ENCODE measurements at regions not wholly inside any gene's neighbourhood (a gene's known extent, or its start where the extent isn't known, plus 50 kb on each side); places are given as distances from the start of the nearest gene placed in this dataset.

DNA sequence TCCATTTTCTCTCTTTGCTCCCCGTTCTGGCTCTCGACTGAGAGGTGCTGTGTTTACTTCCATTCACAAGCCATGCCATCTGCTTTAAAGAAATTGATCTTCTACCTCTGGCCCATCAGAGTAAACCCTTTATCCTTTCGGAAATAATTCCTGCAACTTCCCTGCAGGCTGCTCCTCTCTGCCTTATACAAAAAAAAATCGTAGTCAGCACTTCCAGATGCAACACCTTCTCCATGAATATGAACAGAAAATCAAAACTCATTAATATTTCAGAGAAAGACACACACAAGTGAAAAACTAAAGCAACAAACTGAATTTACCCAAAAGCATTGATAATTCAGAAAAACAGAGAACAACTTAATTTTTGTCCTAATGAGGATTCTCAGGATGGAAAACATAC lies 127.6 kb upstream of the FSCB start:
- Histone ChIP-seq H3K27me3 (ENCODE audit: insufficient read depth, poor library complexity, severe bottlenecking) (no peaks in the 10 kb centered on the region), H3K4me3 (replicated peaks; ENCODE audit: insufficient read depth, low read length) (no peak overlapping the region), H3K27ac (replicated peaks) (no peak overlapping the region)
- TF ChIP-seq, protein P1, sequence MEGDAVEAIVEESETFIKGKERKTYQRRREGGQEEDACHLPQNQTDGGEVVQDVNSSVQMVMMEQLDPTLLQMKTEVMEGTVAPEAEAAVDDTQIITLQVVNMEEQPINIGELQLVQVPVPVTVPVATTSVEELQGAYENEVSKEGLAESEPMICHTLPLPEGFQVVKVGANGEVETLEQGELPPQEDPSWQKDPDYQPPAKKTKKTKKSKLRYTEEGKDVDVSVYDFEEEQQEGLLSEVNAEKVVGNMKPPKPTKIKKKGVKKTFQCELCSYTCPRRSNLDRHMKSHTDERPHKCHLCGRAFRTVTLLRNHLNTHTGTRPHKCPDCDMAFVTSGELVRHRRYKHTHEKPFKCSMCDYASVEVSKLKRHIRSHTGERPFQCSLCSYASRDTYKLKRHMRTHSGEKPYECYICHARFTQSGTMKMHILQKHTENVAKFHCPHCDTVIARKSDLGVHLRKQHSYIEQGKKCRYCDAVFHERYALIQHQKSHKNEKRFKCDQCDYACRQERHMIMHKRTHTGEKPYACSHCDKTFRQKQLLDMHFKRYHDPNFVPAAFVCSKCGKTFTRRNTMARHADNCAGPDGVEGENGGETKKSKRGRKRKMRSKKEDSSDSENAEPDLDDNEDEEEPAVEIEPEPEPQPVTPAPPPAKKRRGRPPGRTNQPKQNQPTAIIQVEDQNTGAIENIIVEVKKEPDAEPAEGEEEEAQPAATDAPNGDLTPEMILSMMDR (IDR thresholded peaks at IDR 0.05; ENCODE audit: insufficient read depth, low read length), result no peak
- TF ChIP-seq GABPA (IDR thresholded peaks at IDR 0.05; ENCODE audit: low read depth) (no peak), POLR2AphosphoS5 (IDR thresholded peaks at IDR 0.05; ENCODE audit: low read depth) (no peak), SPI1 (IDR thresholded peaks at IDR 0.05; ENCODE audit: borderline replicate concordance, low read depth) (no peak)
- TF ChIP-seq, protein P2, sequence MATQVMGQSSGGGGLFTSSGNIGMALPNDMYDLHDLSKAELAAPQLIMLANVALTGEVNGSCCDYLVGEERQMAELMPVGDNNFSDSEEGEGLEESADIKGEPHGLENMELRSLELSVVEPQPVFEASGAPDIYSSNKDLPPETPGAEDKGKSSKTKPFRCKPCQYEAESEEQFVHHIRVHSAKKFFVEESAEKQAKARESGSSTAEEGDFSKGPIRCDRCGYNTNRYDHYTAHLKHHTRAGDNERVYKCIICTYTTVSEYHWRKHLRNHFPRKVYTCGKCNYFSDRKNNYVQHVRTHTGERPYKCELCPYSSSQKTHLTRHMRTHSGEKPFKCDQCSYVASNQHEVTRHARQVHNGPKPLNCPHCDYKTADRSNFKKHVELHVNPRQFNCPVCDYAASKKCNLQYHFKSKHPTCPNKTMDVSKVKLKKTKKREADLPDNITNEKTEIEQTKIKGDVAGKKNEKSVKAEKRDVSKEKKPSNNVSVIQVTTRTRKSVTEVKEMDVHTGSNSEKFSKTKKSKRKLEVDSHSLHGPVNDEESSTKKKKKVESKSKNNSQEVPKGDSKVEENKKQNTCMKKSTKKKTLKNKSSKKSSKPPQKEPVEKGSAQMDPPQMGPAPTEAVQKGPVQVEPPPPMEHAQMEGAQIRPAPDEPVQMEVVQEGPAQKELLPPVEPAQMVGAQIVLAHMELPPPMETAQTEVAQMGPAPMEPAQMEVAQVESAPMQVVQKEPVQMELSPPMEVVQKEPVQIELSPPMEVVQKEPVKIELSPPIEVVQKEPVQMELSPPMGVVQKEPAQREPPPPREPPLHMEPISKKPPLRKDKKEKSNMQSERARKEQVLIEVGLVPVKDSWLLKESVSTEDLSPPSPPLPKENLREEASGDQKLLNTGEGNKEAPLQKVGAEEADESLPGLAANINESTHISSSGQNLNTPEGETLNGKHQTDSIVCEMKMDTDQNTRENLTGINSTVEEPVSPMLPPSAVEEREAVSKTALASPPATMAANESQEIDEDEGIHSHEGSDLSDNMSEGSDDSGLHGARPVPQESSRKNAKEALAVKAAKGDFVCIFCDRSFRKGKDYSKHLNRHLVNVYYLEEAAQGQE (IDR thresholded peaks at IDR 0.05; ENCODE audit: insufficient replicate concordance, low read depth), result no peak
- no peak for DNase-seq (ENCODE audit: low read depth in 1 of 2, low spot score in 1 of 2)

DNA sequence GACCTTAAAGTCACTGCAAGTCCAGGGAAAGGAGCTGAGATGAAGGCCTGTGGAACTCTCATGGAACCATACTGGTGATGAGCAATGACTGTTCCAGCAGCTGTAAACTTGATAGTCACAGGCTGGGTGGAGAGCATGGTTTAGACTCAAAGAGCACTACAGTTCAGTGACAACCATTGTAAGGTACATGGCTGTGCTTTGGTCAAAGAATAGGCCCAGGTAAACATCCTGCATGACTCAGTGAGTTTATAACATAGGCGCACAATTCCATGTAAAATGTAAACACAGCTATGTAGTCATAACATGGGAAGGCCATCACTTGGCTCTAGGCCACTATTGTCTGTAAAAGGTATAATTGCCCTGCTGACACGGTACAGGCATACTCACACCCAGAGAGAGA lies 119.3 kb upstream of the FSCB start:
- no peaks in the 10 kb centered on the region for H3K27me3 ChIP-seq (ENCODE audit: insufficient read depth, poor library complexity, severe bottlenecking)
- no peak overlapping the region for H3K27ac ChIP-seq (replicated peaks)
- no peak for DNase-seq (ENCODE audit: low read depth in 1 of 2, low spot score in 1 of 2)
- TF ChIP-seq, protein P2 (IDR thresholded peaks at IDR 0.05; ENCODE audit: insufficient replicate concordance, low read depth), result no peak
- H3K4me3 ChIP-seq (replicated peaks; ENCODE audit: insufficient read depth, low read length), result no peak overlapping the region

DNA sequence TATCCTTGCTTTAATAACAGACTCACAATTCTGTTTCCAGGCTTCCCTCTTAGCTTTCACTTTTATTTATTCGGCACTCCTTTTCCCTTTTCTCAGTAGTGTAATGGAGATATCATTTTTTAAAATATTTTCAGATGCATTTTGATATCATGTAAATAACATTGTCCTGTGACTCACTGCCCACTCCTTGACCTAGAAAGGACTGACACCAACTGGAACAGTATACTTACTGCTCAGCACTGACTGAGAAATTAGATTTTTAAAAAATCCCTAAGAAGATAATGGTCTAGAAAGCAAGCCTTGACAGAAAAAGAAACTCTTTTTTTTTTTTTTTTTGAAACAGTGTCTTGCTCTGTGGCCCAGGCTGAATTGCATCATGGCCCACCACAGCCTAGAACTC lies 118.0 kb upstream of the FSCB start:
- Histone ChIP-seq H3K27ac (replicated peaks) (no peak overlapping the region), H3K4me3 (replicated peaks; ENCODE audit: insufficient read depth, low read length) (no peak overlapping the region), H3K27me3 (ENCODE audit: insufficient read depth, poor library complexity, severe bottlenecking) (no peaks in the 10 kb centered on the region)
- no peak for DNase-seq (ENCODE audit: low read depth in 1 of 2, low spot score in 1 of 2)
- TF ChIP-seq SPI1 (IDR thresholded peaks at IDR 0.05; ENCODE audit: borderline replicate concordance, low read depth) (no peak), GABPA (IDR thresholded peaks at IDR 0.05; ENCODE audit: low read depth) (no peak), POLR2AphosphoS5 (IDR thresholded peaks at IDR 0.05; ENCODE audit: low read depth) (no peak)
- TF ChIP-seq, protein P1 (IDR thresholded peaks at IDR 0.05; ENCODE audit: insufficient read depth, low read length), result no peak
- TF ChIP-seq, protein P2 (IDR thresholded peaks at IDR 0.05; ENCODE audit: insufficient replicate concordance, low read depth), result no peak

All from HL-60 (cell line).